GM19452 (cell line): ENCODE measurements at regions not wholly inside any gene's neighbourhood (a gene's known extent, or its start where the extent isn't known, plus 50 kb on each side); places are given as distances from the start of the nearest gene placed in this dataset.
A peak's percentile ranks its signal among the peaks of the same experiment; 100 is the strongest.
"Not testable (repeated sequence)": the region's sequence is repeated elsewhere in the genome, so short reads cannot be mapped to it uniquely, and the experiment has no call there.

Experiments used
- ATAC-seq: cut with Tn5 transposase; IDR thresholded peaks from one replicate; pipeline ENCODE4 v1.9.1; 2021; ENCODE audit not compliant: unreplicated experiment

DNA sequence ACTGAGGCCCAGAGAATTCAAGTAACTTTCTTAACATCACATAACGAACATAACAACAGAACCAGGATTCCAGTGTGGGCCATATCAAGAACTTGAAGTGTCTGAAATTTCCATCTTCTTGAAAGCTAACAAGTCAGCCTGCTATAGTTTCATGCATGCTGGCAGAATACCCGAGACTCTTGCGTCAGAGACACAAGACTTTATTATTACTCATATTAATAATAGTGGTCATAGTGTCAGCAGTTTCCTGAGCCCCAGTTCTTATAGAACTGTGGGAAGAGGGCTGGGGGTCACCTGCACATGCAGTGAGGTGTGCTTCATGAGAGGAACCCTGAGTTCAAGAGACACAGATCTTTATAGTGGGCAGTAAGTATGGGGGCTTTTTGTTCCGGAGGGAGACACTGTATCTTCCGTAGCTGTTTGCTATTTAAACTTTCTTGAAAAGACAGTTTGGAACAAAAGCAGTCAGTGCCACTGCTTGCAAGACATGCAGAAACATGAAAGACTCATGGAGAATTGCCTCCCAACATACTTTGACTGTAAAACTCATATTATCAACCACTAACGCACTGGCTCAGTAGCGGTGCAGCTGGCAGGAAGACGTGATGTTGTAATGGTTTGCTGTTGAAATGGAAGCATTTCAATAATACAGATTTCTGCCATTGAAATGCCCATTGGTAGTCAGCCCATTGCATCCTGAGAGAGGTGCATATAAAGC is 339.2 kb downstream of the ADGRL2 start:
- ATAC-seq: no peak

DNA sequence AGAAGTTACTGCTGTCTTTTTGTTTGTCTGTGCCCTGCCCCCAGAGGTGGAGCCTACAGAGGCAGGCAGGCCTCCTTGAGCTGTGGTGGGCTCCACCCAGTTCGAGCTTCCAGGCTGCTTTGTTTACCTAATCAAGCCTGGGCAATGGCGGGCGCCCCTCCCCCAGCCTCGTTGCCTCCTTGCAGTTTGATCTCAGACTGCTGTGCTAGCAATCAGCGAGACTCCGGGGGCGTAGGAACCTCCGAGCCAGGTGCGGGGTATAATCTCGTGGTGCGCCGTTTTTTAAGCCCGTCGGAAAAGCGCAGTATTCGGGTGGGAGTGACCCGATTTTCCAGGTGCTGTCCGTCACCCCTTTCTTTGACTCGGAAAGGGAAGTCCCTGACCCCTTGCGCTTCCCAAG is 335.6 kb downstream of the ADGRL2 start:
- ATAC-seq: not testable (repeated sequence)

DNA sequence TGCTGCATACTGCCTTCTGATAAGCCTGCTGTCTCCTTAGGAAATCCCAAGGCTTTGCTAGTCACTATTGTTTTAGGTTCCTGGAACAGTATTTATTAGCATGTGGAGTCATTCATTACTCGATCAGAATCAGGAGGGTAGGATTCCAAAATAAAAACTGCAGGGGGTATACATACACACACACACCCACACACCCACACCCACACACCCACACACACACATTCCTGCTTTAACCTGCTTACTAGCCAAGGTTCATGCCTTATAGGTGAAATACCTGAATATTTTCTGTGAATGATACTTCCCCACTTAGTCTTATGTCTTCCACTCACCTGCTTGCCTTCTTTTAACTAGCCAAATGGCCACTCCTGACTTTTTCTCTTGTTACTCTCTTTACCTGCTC is 325.1 kb downstream of the ADGRL2 start:
- no peak for ATAC-seq

DNA sequence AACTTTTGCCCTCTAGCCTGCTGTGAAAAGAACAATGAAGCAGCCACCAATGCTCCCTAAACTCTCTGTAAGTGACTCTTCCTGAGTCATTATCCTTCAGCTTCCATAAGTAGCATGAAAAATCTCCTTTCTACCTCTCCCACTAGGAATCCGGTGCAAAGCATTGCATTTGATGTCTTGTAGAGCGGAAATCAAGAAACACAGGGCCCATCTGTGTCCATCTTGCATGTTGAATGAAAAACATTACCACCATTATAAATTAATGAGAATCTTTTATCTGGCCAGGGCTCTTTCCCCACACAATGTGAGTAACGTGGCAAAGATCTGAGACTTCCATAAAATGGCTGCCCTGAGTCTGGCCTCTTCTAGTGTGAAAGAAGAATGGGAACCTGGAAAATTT is 324.4 kb downstream of the ADGRL2 start:
- ATAC-seq: no peak

DNA sequence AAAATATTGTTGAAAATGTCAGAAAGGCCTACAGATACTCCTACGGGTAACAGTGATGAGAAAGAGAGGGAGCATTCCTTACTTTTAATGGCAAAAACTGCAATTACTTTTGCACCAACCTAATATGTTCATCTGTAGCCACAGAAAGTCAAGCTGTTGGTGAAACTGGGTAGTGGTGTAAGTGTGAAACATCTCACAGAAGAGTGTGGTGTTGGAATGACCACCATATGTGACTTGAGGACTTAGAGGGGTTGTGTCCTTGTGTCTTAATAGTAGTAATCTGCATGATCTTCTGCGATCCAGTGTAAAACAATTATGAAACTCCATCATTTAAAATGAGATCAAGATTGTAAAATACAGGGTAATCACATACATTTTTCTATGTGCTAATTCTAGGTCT is 320.7 kb downstream of the ADGRL2 start:
- ATAC-seq: no peak

DNA sequence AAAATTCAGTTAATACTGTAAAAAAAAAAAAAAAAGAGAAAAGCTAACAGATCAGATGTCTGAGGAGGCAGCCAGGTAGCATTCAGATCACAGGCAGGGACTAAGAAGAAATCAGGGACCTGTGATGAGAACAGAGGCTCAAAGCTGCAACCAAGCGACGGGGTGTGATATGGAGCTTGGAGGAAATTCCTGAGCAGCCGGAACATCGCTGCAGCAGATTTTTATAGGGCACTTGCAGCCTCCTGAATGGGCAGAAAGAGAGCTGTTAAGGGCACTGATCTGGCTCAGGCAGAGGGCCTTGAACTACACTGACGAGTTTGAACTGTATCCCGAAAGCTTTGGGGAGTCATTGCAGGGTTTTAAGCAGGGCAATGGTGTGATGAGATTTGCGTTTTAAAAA is 315.4 kb downstream of the ADGRL2 start:
- no peak for ATAC-seq

DNA sequence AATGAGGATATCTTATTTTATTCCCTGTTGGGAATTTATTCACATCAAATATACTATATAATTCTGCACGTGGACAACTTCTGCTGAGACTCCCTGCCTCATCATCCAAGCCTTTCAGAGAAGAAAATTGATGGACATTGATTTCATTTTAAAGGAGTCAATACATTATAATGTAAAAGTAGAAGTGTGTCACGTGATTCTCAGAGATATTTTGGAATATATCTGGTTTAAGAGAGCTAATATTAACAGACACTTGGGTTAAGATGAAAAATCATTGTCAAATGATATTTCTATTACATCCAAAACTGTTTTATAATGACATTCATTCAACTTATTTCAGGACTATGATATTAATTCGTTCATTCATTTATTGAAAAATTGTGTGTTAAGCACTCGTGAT is 314.2 kb downstream of the ADGRL2 start:
- ATAC-seq: no peak

DNA sequence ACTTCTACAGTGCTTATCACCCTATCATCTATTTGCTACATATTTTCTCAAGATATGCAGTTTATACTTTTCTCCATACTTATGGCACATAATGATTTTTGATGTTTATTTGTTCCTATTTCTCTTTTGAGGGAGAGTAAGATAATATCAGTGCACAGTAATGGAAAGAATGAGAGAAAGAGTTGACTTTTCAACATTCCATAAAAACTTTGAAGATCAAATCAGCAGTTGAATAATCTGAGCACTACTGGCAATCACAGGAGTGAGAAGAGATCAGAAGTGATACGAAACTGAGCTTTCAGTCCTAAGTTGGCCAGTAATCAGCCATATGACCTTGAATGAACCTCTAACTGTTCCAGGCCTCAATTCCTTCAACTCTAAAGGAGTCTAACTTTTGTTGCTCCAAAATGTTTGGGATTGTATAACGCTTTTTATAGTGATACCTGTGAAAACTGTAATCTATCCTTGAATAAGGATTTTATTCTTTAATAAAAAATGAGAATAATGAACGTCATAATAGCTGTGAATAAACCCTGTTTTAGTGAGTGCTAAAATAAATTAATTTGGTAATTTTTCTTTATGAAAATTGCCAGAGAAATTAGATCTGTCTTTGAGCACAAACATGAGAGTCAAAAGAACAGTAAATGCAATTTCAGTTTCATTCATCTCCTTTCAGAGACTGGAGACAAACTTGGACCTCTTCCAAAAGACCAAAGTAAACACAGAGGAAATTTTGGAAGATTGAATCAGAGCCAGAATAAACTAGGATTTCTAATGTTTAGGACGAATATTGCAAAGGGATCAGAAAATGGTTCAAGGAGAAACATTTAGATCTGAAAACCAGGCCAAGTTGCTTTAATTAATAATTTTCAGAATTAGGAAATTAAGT is 309.9 kb downstream of the ADGRL2 start:
- ATAC-seq: no peak

DNA sequence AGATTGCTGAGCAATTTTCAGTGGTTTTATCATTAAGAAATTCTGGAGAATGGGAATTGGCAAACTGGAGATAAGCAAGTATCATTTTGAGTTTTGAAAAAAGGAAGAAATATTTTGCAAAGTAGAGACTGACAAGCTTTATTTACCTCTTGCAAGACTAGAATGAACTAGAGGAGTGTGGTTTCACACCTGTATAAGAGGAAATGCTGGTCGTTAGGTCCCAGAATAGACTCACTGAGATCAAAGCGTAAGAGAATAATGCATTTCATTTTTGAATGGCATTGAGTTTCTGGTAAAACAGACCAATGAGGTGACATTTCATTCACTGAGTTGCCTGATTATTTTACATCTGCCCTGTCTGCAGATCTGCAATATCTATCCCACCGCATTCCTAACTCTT is 308.1 kb downstream of the ADGRL2 start:
- peak; percentile 74 for ATAC-seq

DNA sequence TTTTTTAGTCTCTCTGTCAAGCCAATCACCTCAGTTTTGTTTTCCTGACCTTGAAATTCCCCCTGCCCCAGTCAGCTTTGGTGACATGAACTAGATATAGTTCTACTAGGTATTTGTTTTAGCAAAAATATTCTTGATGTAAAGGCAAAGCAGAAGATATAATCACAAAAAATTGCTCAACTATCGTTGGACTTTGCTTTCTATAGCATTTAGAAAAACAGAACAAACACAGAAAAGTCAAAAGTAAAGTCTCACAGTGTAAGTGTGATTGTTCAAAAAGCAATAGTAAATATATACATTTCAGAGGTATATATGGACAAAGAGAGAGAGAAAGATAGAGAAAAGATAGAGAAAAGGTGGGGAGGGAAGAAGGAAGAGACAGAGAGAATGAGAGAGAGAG is 305.9 kb downstream of the ADGRL2 start:
- ATAC-seq: no peak

DNA sequence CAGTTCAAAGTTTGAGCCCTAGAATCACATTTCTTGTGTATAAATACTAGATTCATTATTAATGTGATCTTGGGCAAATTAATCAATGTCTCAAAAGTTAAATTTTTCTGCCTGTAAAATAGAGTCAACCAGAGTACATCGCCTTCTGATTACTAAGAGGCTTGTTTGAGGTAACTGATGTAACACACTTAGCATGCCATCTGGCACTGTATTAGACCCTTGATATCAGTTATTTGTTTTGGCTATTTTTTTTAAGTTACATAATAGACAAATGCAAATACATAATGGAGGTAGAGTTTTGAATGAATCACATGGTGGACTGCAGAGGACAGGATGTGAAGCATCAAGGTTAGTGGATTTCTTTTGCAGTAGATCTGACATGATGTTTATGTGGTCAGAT is 298.4 kb downstream of the ADGRL2 start:
- no peak for ATAC-seq

DNA sequence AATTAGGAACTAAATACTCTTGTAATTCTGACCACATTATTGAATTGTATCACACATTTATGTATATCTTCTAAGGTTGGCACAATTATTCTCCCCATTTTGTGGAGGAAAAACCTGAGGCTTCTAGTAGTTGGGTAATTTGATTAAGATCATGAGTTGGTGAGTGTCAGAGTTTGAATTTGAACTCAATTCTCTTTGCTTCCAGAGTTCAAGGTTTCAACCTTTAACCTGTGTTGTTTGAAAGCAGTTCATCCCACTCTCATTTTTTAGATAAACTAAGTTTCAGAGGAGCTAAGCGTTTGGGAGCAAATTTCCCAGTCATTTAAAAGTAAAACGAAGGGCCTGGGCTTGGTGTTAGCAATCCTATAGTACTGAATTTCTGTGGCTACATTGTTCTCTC is 293.4 kb downstream of the ADGRL2 start:
- no peak for ATAC-seq

DNA sequence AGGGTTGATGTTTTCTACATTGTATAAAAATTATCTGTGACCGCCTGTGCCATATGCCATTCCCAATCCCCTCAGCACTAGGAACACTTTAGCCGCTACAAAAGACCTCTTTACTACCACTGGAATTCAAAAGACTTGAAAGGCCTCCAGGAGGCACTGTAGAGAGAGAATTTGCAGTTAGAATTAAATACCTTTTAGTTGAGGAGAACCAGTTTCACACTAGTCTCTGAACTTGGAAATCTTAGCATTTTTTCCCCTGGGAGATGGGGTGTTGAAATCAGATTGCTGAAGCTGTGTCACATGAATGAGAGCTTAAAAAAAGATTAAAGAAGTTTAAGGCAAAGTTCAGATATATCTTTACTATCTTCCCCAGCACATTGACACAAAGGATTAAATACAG is 291.0 kb downstream of the ADGRL2 start:
- no peak for ATAC-seq

DNA sequence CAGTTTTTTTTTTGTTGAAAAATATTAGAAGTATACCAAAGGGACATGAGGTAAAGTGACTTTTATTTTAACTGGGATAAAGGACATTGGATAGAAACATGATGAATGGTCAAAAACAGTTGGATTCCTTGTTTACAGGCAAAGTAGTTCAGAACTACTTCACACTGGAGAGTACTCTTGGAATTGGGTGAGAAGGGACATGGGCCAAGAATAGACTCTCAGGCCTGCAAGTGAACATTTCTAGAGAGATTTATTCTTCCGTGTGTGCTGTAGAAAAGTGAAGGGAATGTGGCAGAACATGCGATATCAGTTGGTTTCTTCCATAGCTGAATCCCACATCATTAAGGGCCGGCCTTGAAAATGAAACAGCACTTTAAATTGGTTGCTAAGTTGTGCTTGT is 290.5 kb downstream of the ADGRL2 start:
- no peak for ATAC-seq

DNA sequence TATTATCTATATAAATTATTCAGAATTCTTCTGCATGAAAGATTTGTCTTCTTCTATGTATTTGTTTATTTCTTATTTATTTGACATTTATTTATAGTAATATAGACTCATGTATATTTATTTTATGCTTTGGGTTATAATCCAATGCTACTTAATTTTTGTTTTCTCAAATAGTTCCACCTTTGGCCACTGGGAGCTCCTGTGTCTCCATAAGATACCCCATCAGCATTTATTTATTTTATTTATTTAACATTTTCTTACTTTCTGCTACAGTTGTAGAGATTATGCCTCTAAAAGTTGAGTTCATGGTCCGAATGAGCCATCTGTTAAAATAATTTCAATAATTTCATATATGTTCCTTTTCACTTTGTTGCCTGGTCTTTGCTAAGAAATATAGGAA is 289.4 kb downstream of the ADGRL2 start:
- ATAC-seq: no peak

DNA sequence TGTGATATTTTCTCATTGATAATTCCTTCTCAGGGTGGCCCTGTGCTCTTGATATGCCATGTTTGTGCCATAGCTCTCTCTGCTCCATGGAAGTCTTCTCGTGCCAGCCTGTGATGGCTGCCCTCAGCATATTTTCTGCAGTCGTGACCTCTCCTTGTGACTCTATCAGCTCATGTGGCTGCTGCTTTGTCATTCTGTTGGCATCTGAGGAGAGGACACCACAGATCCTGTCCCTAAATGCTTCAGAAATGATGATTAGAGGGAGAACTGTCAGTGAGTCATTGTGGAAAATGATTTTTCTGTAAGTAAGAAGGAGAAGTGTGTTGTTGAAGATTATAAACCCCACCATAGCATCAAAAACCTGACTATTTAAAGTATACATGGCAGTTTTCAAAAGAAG is 286.0 kb downstream of the ADGRL2 start:
- ATAC-seq: no peak

DNA sequence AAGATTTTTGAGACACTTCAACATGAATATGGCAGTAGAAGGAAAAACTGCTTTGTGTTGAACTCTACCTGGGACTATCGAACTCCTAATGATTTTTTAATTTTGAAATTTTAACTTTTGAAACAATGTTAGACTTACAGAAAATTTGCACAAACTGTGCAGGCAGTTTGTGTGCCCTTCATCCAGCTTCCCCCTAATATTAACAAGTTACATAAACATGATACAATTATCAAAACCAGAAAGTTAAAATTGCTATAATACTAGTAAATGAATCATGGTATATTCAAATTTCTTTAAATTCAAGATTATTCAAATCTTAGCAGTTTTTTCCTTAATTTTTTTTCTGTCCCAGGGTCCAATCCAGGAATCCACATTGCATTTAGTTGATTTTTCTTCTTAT is 278.9 kb downstream of the ADGRL2 start:
- ATAC-seq: no peak

DNA sequence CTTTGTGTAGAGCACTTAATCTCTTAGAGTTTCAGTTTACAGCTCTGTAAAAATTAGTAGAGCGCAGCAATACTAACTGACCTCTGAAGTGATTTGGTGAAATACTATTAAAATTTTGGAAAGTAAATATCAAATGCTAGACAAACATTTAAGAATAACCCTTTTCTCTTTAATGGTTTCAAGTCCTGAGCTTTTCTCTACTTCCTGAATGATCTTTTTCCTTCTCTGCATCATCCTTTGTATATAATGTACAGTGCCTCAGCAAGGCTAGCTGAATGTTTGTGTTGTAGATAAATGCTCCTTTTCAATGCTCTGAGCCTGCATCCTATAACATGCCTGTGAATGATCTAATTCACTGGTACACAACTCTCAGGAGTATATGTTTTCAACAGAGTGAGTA is 272.9 kb downstream of the ADGRL2 start:
- no peak for ATAC-seq

DNA sequence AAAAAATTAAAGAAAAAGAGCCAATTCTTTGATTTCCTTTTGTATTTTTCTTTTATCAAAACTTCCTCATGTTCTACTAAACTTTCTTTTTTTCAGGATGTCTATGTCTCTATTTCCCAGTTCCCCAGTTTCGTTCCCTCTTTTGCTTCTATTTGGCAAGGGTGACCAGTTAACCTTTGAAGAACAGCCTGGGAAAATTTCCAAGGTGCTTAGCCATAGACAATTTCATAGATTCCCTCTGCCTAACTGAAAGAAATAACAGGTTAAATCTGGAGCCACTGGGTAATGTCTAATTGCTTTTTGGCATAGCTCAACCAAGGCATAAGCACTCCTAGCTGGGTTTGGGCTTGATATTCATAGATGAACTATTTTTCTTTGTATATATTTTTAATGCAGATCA is 272.3 kb downstream of the ADGRL2 start:
- ATAC-seq: no peak

DNA sequence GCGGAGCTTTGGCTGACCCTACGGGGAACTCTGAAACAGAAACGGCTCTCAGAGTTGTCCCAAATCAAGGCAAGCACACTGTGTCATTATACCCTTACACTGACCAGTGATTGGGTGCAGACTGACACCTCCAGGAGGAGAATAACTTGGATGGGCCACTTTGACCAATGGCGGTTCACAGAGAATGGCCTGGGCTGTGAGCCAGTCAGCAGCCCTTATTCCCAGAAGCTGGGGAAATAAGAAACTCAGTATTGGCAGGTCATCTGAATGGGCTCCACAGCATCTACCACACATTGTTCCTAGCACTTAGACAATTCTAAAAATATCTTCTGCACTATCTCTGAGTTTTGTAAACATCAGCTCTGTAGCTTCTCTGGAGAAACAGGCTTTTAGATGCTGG is 265.2 kb downstream of the ADGRL2 start:
- ATAC-seq: no peak

DNA sequence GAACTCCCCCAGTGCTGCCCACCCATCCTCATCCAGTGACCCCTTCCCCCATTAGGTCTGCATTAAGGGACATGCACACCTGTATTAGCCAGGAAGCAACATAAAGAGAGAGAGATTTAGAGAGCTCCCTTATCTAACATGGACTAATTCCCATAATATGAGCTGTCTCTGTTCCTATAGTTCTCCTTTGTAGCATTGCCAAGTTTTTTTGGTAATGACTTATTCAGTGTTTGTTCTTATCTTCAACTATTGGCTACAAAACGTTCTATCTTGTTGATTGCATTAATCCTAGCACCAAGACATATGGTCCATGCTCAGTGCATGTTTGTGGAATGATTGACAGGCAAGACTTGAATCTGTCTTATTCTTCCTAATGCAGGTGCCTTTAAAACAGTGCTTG is 264.0 kb downstream of the ADGRL2 start:
- ATAC-seq: no peak

DNA sequence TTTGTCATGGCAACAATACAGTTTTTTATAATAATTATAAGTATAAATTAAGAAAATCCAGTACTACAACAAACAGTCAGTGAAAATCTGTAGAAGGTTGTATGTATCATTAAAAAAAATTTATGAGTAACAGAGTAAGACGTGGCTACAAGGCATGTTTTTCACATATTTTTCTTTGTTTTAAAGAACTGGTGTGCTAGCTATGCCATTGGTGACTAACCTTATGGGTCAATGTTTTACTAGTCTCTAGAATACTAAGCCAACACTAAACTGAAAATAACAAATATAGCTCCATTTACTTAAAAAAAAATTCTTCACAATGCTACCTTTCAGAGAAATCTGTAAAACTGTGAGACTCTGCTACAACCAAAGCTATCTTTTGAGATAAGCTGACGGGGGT is 261.5 kb downstream of the ADGRL2 start:
- no peak for ATAC-seq

DNA sequence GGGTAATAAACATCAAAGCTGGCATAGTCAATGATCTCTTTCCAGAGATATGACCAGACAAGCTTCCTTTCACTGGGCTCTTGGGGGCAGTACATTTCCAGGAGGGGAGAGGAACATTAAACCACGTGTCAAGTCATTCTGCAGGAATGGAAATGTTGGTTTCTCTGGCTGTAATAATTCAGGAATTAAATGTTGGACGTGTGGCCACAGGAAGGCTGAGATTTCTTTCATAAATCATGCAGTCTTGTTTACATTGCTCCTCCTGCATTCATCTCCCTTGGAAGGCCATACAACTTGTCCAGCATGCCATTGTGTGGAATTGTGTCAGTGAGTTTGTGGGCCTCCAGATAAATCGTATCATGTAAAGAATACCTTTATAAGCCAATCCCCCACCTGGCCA is 259.2 kb downstream of the ADGRL2 start:
- ATAC-seq: no peak
